ENCODE measurements at regions not wholly inside any gene's neighbourhood (a gene's known extent, or its start where the extent isn't known, plus 50 kb on each side); places are given as distances from the start of the nearest gene placed in this dataset.

DNA sequence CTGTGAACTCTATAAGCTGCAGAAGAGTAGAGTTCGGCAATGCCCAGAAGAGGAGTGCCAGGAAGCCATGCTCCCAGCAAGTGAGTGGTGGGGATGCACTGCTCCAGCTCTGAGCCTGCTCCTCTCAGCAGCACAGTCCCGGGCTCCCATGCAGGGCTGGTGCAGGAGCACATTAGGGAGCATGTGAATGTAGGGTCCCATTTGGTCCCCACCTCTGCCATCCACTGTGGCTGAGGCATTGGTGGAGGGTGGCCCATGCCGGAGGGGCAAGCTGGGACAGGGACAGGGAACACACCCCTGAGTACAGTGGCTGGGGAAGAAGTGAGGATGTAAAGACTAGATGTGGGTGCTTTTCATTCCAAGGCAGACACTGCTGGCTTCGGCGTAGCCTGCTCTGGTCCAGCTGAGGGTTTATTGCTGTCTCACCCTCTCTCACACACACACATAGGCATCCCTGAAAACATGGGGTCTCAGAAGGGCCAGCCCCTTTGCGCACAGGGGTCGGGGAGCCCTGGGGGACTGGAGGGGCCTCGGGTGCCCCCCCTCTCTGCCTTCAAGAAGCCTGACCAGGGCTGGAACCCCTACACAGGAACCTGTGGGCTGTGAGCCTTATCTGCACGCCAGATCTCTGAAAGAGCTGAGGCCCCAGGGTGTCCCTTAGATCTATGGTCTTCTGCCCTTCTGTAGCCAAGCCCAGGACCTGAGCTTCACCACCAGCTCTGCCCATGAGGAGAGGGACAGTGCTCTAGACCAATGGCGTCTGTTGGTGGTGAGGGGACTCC, 341.0 kb downstream of the TCERG1L start:
- no peak overlapping the region for H3K23ac ChIP-seq (ENCODE audit: low read depth, low read length)
- in situ Hi-C loops (cut with MboI; ENCODE audit: low sequenced_read_pairs) (no loop called here), intact Hi-C loops (cut with micrococcal nuclease) (no loop called here), dilution Hi-C loops (cut with HindIII; ENCODE audit: low sequenced_read_pairs, unreplicated experiment) (no loop called here)
- no peak overlapping the region for H2BK15ac ChIP-seq (ENCODE audit: low read depth, low read length)
- H3K9me3 ChIP-seq (ENCODE audit: control insufficient read depth, insufficient read depth, low read length) = peaks cover 30% of the 10 kb centered on the region
- no peak for ATAC-seq (ENCODE audit: low read depth)
- no peak overlapping the region for H3K9ac ChIP-seq (ENCODE audit: low read depth, low read length)
- H3K9me1 ChIP-seq (ENCODE audit: insufficient read depth, low read length) = no peaks in the 10 kb centered on the region
- WGBS, 2 experiments (ENCODE audit: extremely low coverage in 2 of 2, insufficient read length in 1 of 2) = 50% methylated on average over 1 of the region's 10 CpGs; no CpG with 5 or more reads in 1 of the 2 experiments
- H3K4me2 ChIP-seq (ENCODE audit: low read depth, low read length) = no peak overlapping the region
- DNase-seq = no peak
- H2BK5ac ChIP-seq (ENCODE audit: low read depth, low read length, poor library complexity, severe bottlenecking) = no peak overlapping the region
- H4K8ac ChIP-seq (ENCODE audit: low read depth in 2 of 2, low read length in 2 of 2) = no peak overlapping the region
- H3K27ac ChIP-seq (ENCODE audit: insufficient read depth, low read length) = no peak overlapping the region
- H3K56ac ChIP-seq (ENCODE audit: extremely low read depth, insufficient read depth, low read length) = no peak overlapping the region
- no TSS peak for BruUV-seq (replicated peaks)
- H3K14ac ChIP-seq (replicated peaks; ENCODE audit: low read depth, low read length) = no peak overlapping the region
- H3K4ac ChIP-seq (ENCODE audit: low read depth, low read length) = no peak overlapping the region
- H3K4me1 ChIP-seq (ENCODE audit: control insufficient read depth, insufficient read depth, low read length) = no peaks in the 10 kb centered on the region
- H3K27me3 ChIP-seq (ENCODE audit: control insufficient read depth, insufficient read depth, low read length) = no peaks in the 10 kb centered on the region
- no peak overlapping the region for H2AK5ac ChIP-seq (ENCODE audit: low read depth, low read length)
- no peak overlapping the region for H3K18ac ChIP-seq (ENCODE audit: low read depth, low read length)
- TF ChIP-seq, protein P1, sequence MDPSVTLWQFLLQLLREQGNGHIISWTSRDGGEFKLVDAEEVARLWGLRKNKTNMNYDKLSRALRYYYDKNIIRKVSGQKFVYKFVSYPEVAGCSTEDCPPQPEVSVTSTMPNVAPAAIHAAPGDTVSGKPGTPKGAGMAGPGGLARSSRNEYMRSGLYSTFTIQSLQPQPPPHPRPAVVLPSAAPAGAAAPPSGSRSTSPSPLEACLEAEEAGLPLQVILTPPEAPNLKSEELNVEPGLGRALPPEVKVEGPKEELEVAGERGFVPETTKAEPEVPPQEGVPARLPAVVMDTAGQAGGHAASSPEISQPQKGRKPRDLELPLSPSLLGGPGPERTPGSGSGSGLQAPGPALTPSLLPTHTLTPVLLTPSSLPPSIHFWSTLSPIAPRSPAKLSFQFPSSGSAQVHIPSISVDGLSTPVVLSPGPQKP (IDR thresholded peaks at IDR 0.05; ENCODE audit: borderline replicate concordance, low read depth, low read length) = no peak
- no peak for TF ChIP-seq MAZ (IDR thresholded peaks at IDR 0.05; ENCODE audit: borderline replicate concordance, low read depth, low read length)
- no peak for TF ChIP-seq RAD21 (IDR thresholded peaks at IDR 0.05; ENCODE audit: low read length)
- no peak for TF ChIP-seq MAFK (IDR thresholded peaks at IDR 0.05; ENCODE audit: low read depth, low read length)
- no peak for TF ChIP-seq NFE2L2 (IDR thresholded peaks at IDR 0.05; ENCODE audit: low read depth, low read length)
- TF ChIP-seq, protein P2, sequence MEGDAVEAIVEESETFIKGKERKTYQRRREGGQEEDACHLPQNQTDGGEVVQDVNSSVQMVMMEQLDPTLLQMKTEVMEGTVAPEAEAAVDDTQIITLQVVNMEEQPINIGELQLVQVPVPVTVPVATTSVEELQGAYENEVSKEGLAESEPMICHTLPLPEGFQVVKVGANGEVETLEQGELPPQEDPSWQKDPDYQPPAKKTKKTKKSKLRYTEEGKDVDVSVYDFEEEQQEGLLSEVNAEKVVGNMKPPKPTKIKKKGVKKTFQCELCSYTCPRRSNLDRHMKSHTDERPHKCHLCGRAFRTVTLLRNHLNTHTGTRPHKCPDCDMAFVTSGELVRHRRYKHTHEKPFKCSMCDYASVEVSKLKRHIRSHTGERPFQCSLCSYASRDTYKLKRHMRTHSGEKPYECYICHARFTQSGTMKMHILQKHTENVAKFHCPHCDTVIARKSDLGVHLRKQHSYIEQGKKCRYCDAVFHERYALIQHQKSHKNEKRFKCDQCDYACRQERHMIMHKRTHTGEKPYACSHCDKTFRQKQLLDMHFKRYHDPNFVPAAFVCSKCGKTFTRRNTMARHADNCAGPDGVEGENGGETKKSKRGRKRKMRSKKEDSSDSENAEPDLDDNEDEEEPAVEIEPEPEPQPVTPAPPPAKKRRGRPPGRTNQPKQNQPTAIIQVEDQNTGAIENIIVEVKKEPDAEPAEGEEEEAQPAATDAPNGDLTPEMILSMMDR (conservative IDR thresholded peaks at IDR 0.05; ENCODE audit: low read depth, low read length) = no peak
- TF ChIP-seq FOS (IDR thresholded peaks at IDR 0.05; ENCODE audit: low read depth, low read length) = no peak
- TF ChIP-seq MXI1 (IDR thresholded peaks at IDR 0.05; ENCODE audit: borderline replicate concordance, low read depth, low read length) = no peak
- no peak for TF ChIP-seq SMC3 (IDR thresholded peaks at IDR 0.05; ENCODE audit: low read depth, low read length)
- TF ChIP-seq RFX5 (IDR thresholded peaks at IDR 0.05; ENCODE audit: low read depth, low read length) = no peak
- TF ChIP-seq BHLHE40 (IDR thresholded peaks at IDR 0.05; ENCODE audit: low read depth, low read length) = no peak
- TF ChIP-seq, protein P3, sequence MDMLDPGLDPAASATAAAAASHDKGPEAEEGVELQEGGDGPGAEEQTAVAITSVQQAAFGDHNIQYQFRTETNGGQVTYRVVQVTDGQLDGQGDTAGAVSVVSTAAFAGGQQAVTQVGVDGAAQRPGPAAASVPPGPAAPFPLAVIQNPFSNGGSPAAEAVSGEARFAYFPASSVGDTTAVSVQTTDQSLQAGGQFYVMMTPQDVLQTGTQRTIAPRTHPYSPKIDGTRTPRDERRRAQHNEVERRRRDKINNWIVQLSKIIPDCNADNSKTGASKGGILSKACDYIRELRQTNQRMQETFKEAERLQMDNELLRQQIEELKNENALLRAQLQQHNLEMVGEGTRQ (IDR thresholded peaks at IDR 0.05; ENCODE audit: low read depth, low read length) = no peak
- TF ChIP-seq RCOR1 (IDR thresholded peaks at IDR 0.05; ENCODE audit: insufficient replicate concordance, low read length) = no peak
- TF ChIP-seq POLR2A (IDR thresholded peaks at IDR 0.05; ENCODE audit: low read depth, low read length) = no peak
- TF ChIP-seq CHD1 (IDR thresholded peaks at IDR 0.05; ENCODE audit: low read depth, low read length) = no peak
- no peak for TF ChIP-seq CEBPB (IDR thresholded peaks at IDR 0.05; ENCODE audit: low read depth, low read length)
- H3K4me3 ChIP-seq (ENCODE audit: insufficient read depth, low read depth, low read length) = no peak overlapping the region
- H3K36me3 ChIP-seq (ENCODE audit: control insufficient read depth, insufficient read depth, low read length) = no peaks in the 10 kb centered on the region
- no peak overlapping the region for H4K5ac ChIP-seq (ENCODE audit: low read depth, low read length)
- H2BK20ac ChIP-seq (ENCODE audit: low read depth, low read length) = no peak overlapping the region
- POLR2A ChIA-PET (ENCODE audit: unreplicated experiment) = no interaction called here
- no peak overlapping the region for H2AFZ ChIP-seq (replicated peaks; ENCODE audit: low read length, poor library complexity)
- H4K91ac ChIP-seq (ENCODE audit: insufficient read depth, low read depth, low read length) = no peak overlapping the region
- no peaks in the 10 kb centered on the region for H4K20me1 ChIP-seq (ENCODE audit: insufficient read depth, low read length)
- no peak overlapping the region for H2AK9ac ChIP-seq (replicated peaks; ENCODE audit: low read depth, low read length, poor library complexity)
- CTCF ChIA-PET = no interaction called here
- H3K79me1 ChIP-seq (ENCODE audit: low read depth in 1 of 2, low read length in 2 of 2) = no peaks in the 10 kb centered on the region
- H2BK120ac ChIP-seq (ENCODE audit: low read depth, low read length) = no peak overlapping the region
